HepG2 (cell line): ENCODE measurements at regions not wholly inside any gene's neighbourhood (a gene's known extent, or its start where the extent isn't known, plus 50 kb on each side); places are given as distances from the start of the nearest gene placed in this dataset.

Experiments used
- ATAC-seq: fragments of 200-7000 bp; cut with Tn5 transposase; 3 replicates; pipeline ENCODE4 v1.9.1; 2020; ENCODE audit warnings: mild to moderate bottlenecking, moderate library complexity
- BruUV-seq: library from RNA; stranded (reverse); fragments of 400-500 nt; replicated peaks from 2 replicates; lab custom pipeline; 2021; lab: Mats Ljungman, UMichigan
- CTCF ChIA-PET: fragments of 300-600 bp; formaldehyde crosslinking; extraction: SDS; loops from one replicate; lab custom pipeline; 2021; ENCODE audit warnings: low total read pairs, inconsistent platforms, low intra/inter-chr PET ratio; lab: Yijun Ruan, JAX
- POLR2A ChIA-PET: fragments of 350-600 bp; sonication (Branson Sonifier 250); formaldehyde crosslinking; loops from one replicate; lab custom pipeline; 2020; ENCODE audit warnings: antibody characterized with exemption, inconsistent platforms; lab: Yijun Ruan, JAX
- DNase-seq: peaks from one replicate; pipeline ENCODE4 v3.0.0-alpha.2; 2015; ENCODE audit warnings: low spot score
- FAIRE-seq: peaks from 3 replicates; lab custom pipeline; 2011; peaks lifted over from hg19 to GRCh38; lab: Jason Lieb, UNC
- H2AFZ ChIP-seq: one replicate; pipeline ENCODE4 v1.6.1; 2011; ENCODE audit warnings: low read length, inconsistent platforms
- H3K27ac ChIP-seq: fragments of 300-600 bp; 3 replicates; pipeline ENCODE4 v1.8.0; 2011; ENCODE audit warnings: mixed run types, mild to moderate bottlenecking, mixed read lengths, low read length, inconsistent platforms; ENCODE audit not compliant: insufficient read depth; ENCODE audit errors: extremely low read length
- H3K27me3 ChIP-seq, 2 experiments: fragments of 200-600 bp in 1 of 2; 2 replicates in 1 of 2; 3 replicates in 1 of 2; pipeline versions ENCODE4 v1.6.0 to v1.8.0; 2011; ENCODE audit warnings: low read length in 2 of 2, mild to moderate bottlenecking in 2 of 2, moderate library complexity in 2 of 2, inconsistent platforms in 1 of 2; ENCODE audit not compliant: insufficient read depth in 2 of 2, control insufficient read depth in 1 of 2
- H3K36me3 ChIP-seq, 2 experiments: fragments of 200-600 bp in 1 of 2; replicated peaks in 1 of 2; 2 replicates in 1 of 2; 3 replicates in 1 of 2; pipeline versions ENCODE4 v1.5.1 to v1.8.0; 2011; ENCODE audit warnings: low read length in 2 of 2, inconsistent platforms in 1 of 2; ENCODE audit not compliant: insufficient read depth in 2 of 2, control insufficient read depth in 1 of 2
- H3K4me1 ChIP-seq: 2 replicates; pipeline ENCODE4 v1.5.1; 2012; ENCODE audit warnings: low read length, inconsistent platforms; ENCODE audit not compliant: insufficient read depth
- H3K4me2 ChIP-seq: 2 replicates; pipeline ENCODE4 v1.6.0; 2011; ENCODE audit warnings: low read depth, low read length, inconsistent platforms
- H3K4me3 ChIP-seq, 3 experiments: fragments of 200-600 bp in 1 of 3; sonication (generic), shearing (Covaris generic) in 1 of 3; replicated peaks in 1 of 3; 2 replicates each; pipeline ENCODE4 v1.5.1; 2011 to 2016; ENCODE audit warnings: low read length in 3 of 3, inconsistent platforms in 2 of 3, low read depth in 2 of 3, mild to moderate bottlenecking in 2 of 3, control low read depth in 1 of 3, mixed read lengths in 1 of 3; ENCODE audit not compliant: insufficient read depth in 1 of 3
- H3K79me2 ChIP-seq: one replicate; pipeline ENCODE4 v1.6.1; 2011; ENCODE audit warnings: low read length, inconsistent platforms; ENCODE audit not compliant: insufficient read depth
- H3K9ac ChIP-seq: 2 replicates; pipeline ENCODE4 v1.6.0; 2011; ENCODE audit warnings: mild to moderate bottlenecking, low read depth, low read length, inconsistent platforms; ENCODE audit not compliant: insufficient read depth
- H3K9me3 ChIP-seq: 2 replicates; pipeline ENCODE4 v1.5.1; 2012; ENCODE audit warnings: mild to moderate bottlenecking, low read length
- H4K20me1 ChIP-seq: 2 replicates; pipeline ENCODE4 v1.6.0; 2011; ENCODE audit warnings: inconsistent platforms, mild to moderate bottlenecking, low read length, moderate library complexity; ENCODE audit not compliant: insufficient read depth
- FOSL2 ChIP-seq: sonication (generic); formaldehyde crosslinking; IDR thresholded peaks from 2 replicates; pipeline ENCODE4 v1.4.0; 2020; ENCODE audit warnings: missing genetic modification reagents
- HBP1 ChIP-seq: IDR thresholded peaks from 2 replicates; pipeline ENCODE4 v1.6.1; 2016; ENCODE audit warnings: low read depth, control low read depth
- MIXL1 ChIP-seq: IDR thresholded peaks from 2 replicates; pipeline ENCODE4 v1.6.1; 2016
- NR3C1 ChIP-seq: sonication (generic); formaldehyde crosslinking; IDR thresholded peaks from 2 replicates; pipeline ENCODE4 v1.4.0; 2020; ENCODE audit warnings: missing genetic modification reagents
- SNAPC4 ChIP-seq: sonication (generic); formaldehyde crosslinking; IDR thresholded peaks from 2 replicates; pipeline ENCODE4 v1.4.0; 2020; ENCODE audit warnings: mild to moderate bottlenecking, missing genetic modification reagents
- TBP ChIP-seq: sonication (generic); formaldehyde crosslinking; IDR thresholded peaks from 2 replicates; pipeline ENCODE4 v1.5.0; 2020; ENCODE audit warnings: missing genetic modification reagents
- TMF1 ChIP-seq: sonication (generic); formaldehyde crosslinking; IDR thresholded peaks from 2 replicates; pipeline ENCODE4 v1.8.1; 2022; ENCODE audit warnings: low read depth, missing genetic modification reagents
- ZNF280B ChIP-seq: sonication (generic); formaldehyde crosslinking; IDR thresholded peaks from 2 replicates; pipeline ENCODE4 v1.5.0; 2020; ENCODE audit warnings: missing genetic modification reagents, mild to moderate bottlenecking, borderline replicate concordance
- ZNF282 ChIP-seq: fragments of 450-650 bp; IDR thresholded peaks from 2 replicates; pipeline ENCODE4 v1.6.1; 2018; ENCODE audit not compliant: partially characterized antibody
- ZNF431 ChIP-seq: sonication (generic); formaldehyde crosslinking; IDR thresholded peaks from 2 replicates; pipeline ENCODE4 v1.9.0; 2022; ENCODE audit warnings: missing genetic modification reagents, low read depth, mild to moderate bottlenecking, borderline replicate concordance
- ZNF552 ChIP-seq: sonication (generic); formaldehyde crosslinking; IDR thresholded peaks from 2 replicates; pipeline ENCODE4 v1.9.0; 2022; ENCODE audit warnings: missing genetic modification reagents, mild to moderate bottlenecking, borderline replicate concordance
- WGBS: methylation state at CpG from one replicate; pipeline ENCODE4 v1.1.6; 2017; ENCODE audit warnings: low lambda C conversion rate; 5-methylcytosine and 5-hydroxymethylcytosine counted together
- in situ Hi-C: cut with HindIII; loops from 2 replicates; pipeline ENCODE4 v1.10.0; 2017; ENCODE audit warnings: low pct_unique_long_range_greater_than_20kb; ENCODE audit not compliant: extremely low pct_ligation_motif_present
- intact Hi-C: fragments of 100-400 bp; cut with micrococcal nuclease; formaldehyde crosslinking; loops from one replicate; pipeline ENCODE4 v1.10.0; 2022; ENCODE audit not compliant: unreplicated experiment
- TF ChIP-seq, protein P1 (sequence below): sonication (generic); formaldehyde crosslinking; IDR thresholded peaks from 2 replicates; pipeline ENCODE4 v1.5.1; 2020; ENCODE audit warnings: missing genetic modification reagents, mild to moderate bottlenecking, borderline replicate concordance
- TF ChIP-seq, protein P2 (sequence below): sonication (generic); formaldehyde crosslinking; IDR thresholded peaks from 2 replicates; pipeline ENCODE4 v1.9.0; 2021; ENCODE audit warnings: missing genetic modification reagents, borderline replicate concordance

- H3K4me1 ChIP-seq: no peaks in the 10 kb centered on the region
- no peak for FAIRE-seq
- H4K20me1 ChIP-seq: no peaks in the 10 kb centered on the region
- no peak overlapping the region for H3K27ac ChIP-seq
- H3K36me3 ChIP-seq: no peaks in the 10 kb centered on the region
- in situ Hi-C loops: no loop called here
- no peaks in the 10 kb centered on the region; a peak in 1 of 5 replicates for H3K27me3 ChIP-seq
- intact Hi-C loops: no loop called here
- no peak for ATAC-seq
- H3K4me2 ChIP-seq: no peak overlapping the region
- DNase-seq: no peak
- H3K9me3 ChIP-seq: no peaks in the 10 kb centered on the region
- no peak overlapping the region for H3K9ac ChIP-seq
- no TSS peak for BruUV-seq
- WGBS: 2% methylated on average over 2 of the region's 2 CpGs
- no peaks in the 10 kb centered on the region for H3K79me2 ChIP-seq
- ChIA-PET CTCF (no interaction called here), POLR2A (no interaction called here)
- no peak overlapping the region for H2AFZ ChIP-seq
- H3K4me3 ChIP-seq: no peak overlapping the region
- TF ChIP-seq NR3C1 (CRISPR knock-in tag) (no peak), TMF1 (CRISPR knock-in tag) (no peak), TBP (CRISPR knock-in tag) (no peak), SNAPC4 (CRISPR knock-in tag) (no peak), ZNF282 (no peak), HBP1 (CRISPR knock-in tag) (no peak), MIXL1 (no peak), ZNF280B (no peak), ZNF552 (no peak), FOSL2 (CRISPR knock-in tag) (no peak), ZNF431 (CRISPR knock-in tag) (no peak)
- TF ChIP-seq, protein P1, sequence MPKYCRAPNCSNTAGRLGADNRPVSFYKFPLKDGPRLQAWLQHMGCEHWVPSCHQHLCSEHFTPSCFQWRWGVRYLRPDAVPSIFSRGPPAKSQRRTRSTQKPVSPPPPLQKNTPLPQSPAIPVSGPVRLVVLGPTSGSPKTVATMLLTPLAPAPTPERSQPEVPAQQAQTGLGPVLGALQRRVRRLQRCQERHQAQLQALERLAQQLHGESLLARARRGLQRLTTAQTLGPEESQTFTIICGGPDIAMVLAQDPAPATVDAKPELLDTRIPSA (CRISPR knock-in tag): no peak
- TF ChIP-seq, protein P2, sequence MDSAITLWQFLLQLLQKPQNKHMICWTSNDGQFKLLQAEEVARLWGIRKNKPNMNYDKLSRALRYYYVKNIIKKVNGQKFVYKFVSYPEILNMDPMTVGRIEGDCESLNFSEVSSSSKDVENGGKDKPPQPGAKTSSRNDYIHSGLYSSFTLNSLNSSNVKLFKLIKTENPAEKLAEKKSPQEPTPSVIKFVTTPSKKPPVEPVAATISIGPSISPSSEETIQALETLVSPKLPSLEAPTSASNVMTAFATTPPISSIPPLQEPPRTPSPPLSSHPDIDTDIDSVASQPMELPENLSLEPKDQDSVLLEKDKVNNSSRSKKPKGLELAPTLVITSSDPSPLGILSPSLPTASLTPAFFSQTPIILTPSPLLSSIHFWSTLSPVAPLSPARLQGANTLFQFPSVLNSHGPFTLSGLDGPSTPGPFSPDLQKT (CRISPR knock-in tag): no peak
Measured at GRCh38 chr4:137226221-137226620, 306.1 kb downstream of the PCDH18 start.
